Adipocyte (in vitro differentiated cells): ENCODE measurements at regions not wholly inside any gene's neighbourhood (a gene's known extent, or its start where the extent isn't known, plus 50 kb on each side); places are given as distances from the start of the nearest gene placed in this dataset.
"Not testable (repeated sequence)": the region's sequence is repeated elsewhere in the genome, so short reads cannot be mapped to it uniquely, and the experiment has no call there.

Experiments
- DNase-seq: peaks from one replicate; pipeline ENCODE4 v3.0.0-alpha.2; 2015; ENCODE audit warnings: low read depth
- H3K27me3 ChIP-seq: replicated peaks from 2 replicates; pipeline ENCODE4 v1.7.0; 2013; ENCODE audit warnings: mild to moderate bottlenecking, low read length, moderate library complexity; ENCODE audit not compliant: control insufficient read depth, insufficient read depth
- H3K36me3 ChIP-seq: 2 replicates; pipeline ENCODE4 v1.7.0; 2013; ENCODE audit warnings: low read length, mild to moderate bottlenecking, moderate library complexity; ENCODE audit not compliant: control insufficient read depth, insufficient read depth, severe bottlenecking
- H3K4me1 ChIP-seq: 2 replicates; pipeline ENCODE4 v1.7.0; 2013; ENCODE audit warnings: mild to moderate bottlenecking, low read length, moderate library complexity; ENCODE audit not compliant: control insufficient read depth, insufficient read depth
- H3K4me3 ChIP-seq: 2 replicates; pipeline ENCODE4 v1.7.0; 2013; ENCODE audit warnings: mild to moderate bottlenecking, low read length, moderate library complexity
- H3K9ac ChIP-seq: 2 replicates; pipeline ENCODE4 v1.7.0; 2013; ENCODE audit warnings: mild to moderate bottlenecking, low read length, moderate library complexity
- H3K9me3 ChIP-seq: 2 replicates; pipeline ENCODE4 v1.7.0; 2013; ENCODE audit warnings: mild to moderate bottlenecking, low read length, moderate library complexity; ENCODE audit not compliant: control insufficient read depth

- no peak overlapping the region for H3K9ac ChIP-seq
- H3K27me3 ChIP-seq = no peaks in the 10 kb centered on the region
- H3K4me1 ChIP-seq = peaks cover 30% of the 10 kb centered on the region
- H3K36me3 ChIP-seq = no peaks in the 10 kb centered on the region
- H3K4me3 ChIP-seq = no peak overlapping the region
- DNase-seq = no peak
- peaks cover 10% of the 10 kb centered on the region for H3K9me3 ChIP-seq
Measured at GRCh38 chr3:30318110-30318509, 288.3 kb upstream of the TGFBR2 start.

- Histone ChIP-seq H3K4me1 (peaks cover 22% of the 10 kb centered on the region), H3K4me3 (no peak overlapping the region), H3K36me3 (no peaks in the 10 kb centered on the region), H3K27me3 (no peaks in the 10 kb centered on the region), H3K9me3 (peaks cover 10% of the 10 kb centered on the region), H3K9ac (peak overlapping the region; percentile 21)
- DNase-seq = peak; percentile 66
Measured at GRCh38 chr3:30319713-30320112, 286.7 kb upstream of the TGFBR2 start.

GRCh38 chr3:30320392-30320791 is 286.0 kb upstream of the TGFBR2 start:
- H3K4me1 ChIP-seq = peaks cover 15% of the 10 kb centered on the region
- no peaks in the 10 kb centered on the region for H3K36me3 ChIP-seq
- no peak overlapping the region for H3K9ac ChIP-seq
- no peaks in the 10 kb centered on the region for H3K27me3 ChIP-seq
- DNase-seq = no peak
- H3K9me3 ChIP-seq = peaks cover 10% of the 10 kb centered on the region
- H3K4me3 ChIP-seq = no peak overlapping the region

- Histone ChIP-seq H3K9me3 (peaks cover 10% of the 10 kb centered on the region), H3K4me1 (peaks cover 9% of the 10 kb centered on the region), H3K9ac (no peak overlapping the region), H3K27me3 (no peaks in the 10 kb centered on the region), H3K4me3 (no peak overlapping the region), H3K36me3 (no peaks in the 10 kb centered on the region)
- no peak for DNase-seq
Measured at GRCh38 chr3:30321065-30321464, 285.3 kb upstream of the TGFBR2 start.

GRCh38 chr3:30323649-30324048 is 282.8 kb upstream of the TGFBR2 start:
- H3K36me3 ChIP-seq, H3K4me3 ChIP-seq, H3K27me3 ChIP-seq, H3K9me3 ChIP-seq, DNase-seq, H3K9ac ChIP-seq: not testable (repeated sequence)
- peaks cover 14% of the 10 kb centered on the region for H3K4me1 ChIP-seq

- H3K27me3 ChIP-seq = no peaks in the 10 kb centered on the region
- peaks cover 13% of the 10 kb centered on the region for H3K4me1 ChIP-seq
- H3K36me3 ChIP-seq = no peaks in the 10 kb centered on the region
- peaks cover 5% of the 10 kb centered on the region for H3K9me3 ChIP-seq
- no peak for DNase-seq
- H3K9ac ChIP-seq = no peak overlapping the region
- H3K4me3 ChIP-seq = no peak overlapping the region
Measured at GRCh38 chr3:30324587-30324986, 281.8 kb upstream of the TGFBR2 start.

GRCh38 chr3:30327976-30328375 is 278.4 kb upstream of the TGFBR2 start:
- H3K9ac ChIP-seq, DNase-seq, H3K9me3 ChIP-seq, H3K4me3 ChIP-seq, H3K36me3 ChIP-seq, H3K27me3 ChIP-seq: not testable (repeated sequence)
- H3K4me1 ChIP-seq = peaks cover 18% of the 10 kb centered on the region

- H3K4me1 ChIP-seq = peaks cover 23% of the 10 kb centered on the region
- not testable (repeated sequence) for H3K4me3 ChIP-seq, H3K9me3 ChIP-seq, DNase-seq, H3K36me3 ChIP-seq, H3K27me3 ChIP-seq, H3K9ac ChIP-seq
Measured at GRCh38 chr3:30328935-30329334, 277.5 kb upstream of the TGFBR2 start.

- no peak for DNase-seq
- no peak overlapping the region for H3K9ac ChIP-seq
Measured at GRCh38 chr3:30331519-30331918, 274.9 kb upstream of the TGFBR2 start.

GRCh38 chr3:30332196-30333021 is 274.0 kb upstream of the TGFBR2 start:
- Histone ChIP-seq H3K9ac (no peak overlapping the region), H3K4me3 (no peak overlapping the region), H3K9me3 (no peaks in the 10 kb centered on the region), H3K27me3 (no peaks in the 10 kb centered on the region), H3K4me1 (peaks cover 26% of the 10 kb centered on the region), H3K36me3 (no peaks in the 10 kb centered on the region)
- no peak for DNase-seq

More at GRCh38 chr3:30331519-30331918, 274.9 kb upstream of the TGFBR2 start:
- H3K4me3 ChIP-seq = no peak overlapping the region
- H3K4me1 ChIP-seq = peaks cover 26% of the 10 kb centered on the region
- H3K9me3 ChIP-seq = no peaks in the 10 kb centered on the region
- H3K36me3 ChIP-seq = no peaks in the 10 kb centered on the region
- H3K27me3 ChIP-seq = no peaks in the 10 kb centered on the region

GRCh38 chr3:30333143-30333542 is 273.3 kb upstream of the TGFBR2 start:
- Histone ChIP-seq H3K27me3 (no peaks in the 10 kb centered on the region), H3K4me1 (peaks cover 25% of the 10 kb centered on the region), H3K9me3 (no peaks in the 10 kb centered on the region), H3K9ac (no peak overlapping the region), H3K4me3 (no peak overlapping the region), H3K36me3 (no peaks in the 10 kb centered on the region)
- no peak for DNase-seq

- DNase-seq = peak; percentile 29
- Histone ChIP-seq H3K4me1 (peaks cover 19% of the 10 kb centered on the region), H3K9me3 (no peaks in the 10 kb centered on the region), H3K27me3 (no peaks in the 10 kb centered on the region), H3K4me3 (no peak overlapping the region), H3K36me3 (no peaks in the 10 kb centered on the region), H3K9ac (peak overlapping the region; percentile 53)
Measured at GRCh38 chr3:30333903-30334302, 272.5 kb upstream of the TGFBR2 start.
